Kidney epithelial cell (primary cell): ENCODE measurements at regions not wholly inside any gene's neighbourhood (a gene's known extent, or its start where the extent isn't known, plus 50 kb on each side); places are given as distances from the start of the nearest gene placed in this dataset.
"Not testable (repeated sequence)": the region's sequence is repeated elsewhere in the genome, so short reads cannot be mapped to it uniquely, and the experiment has no call there.

Experiments used
- DNase-seq: peaks from one replicate; pipeline ENCODE4 v3.0.0-alpha.2; 2010; ENCODE audit warnings: low read depth
- H3K27me3 ChIP-seq: 2 replicates; pipeline ENCODE4 v1.6.0; 2011; ENCODE audit warnings: low read length; ENCODE audit not compliant: control insufficient read depth, insufficient read depth
- H3K36me3 ChIP-seq: 2 replicates; pipeline ENCODE4 v1.5.1; 2011; ENCODE audit warnings: low read length; ENCODE audit not compliant: control insufficient read depth, insufficient read depth
- H3K4me3 ChIP-seq: 2 replicates; pipeline ENCODE4 v1.5.1; 2011; ENCODE audit warnings: low read depth, mild to moderate bottlenecking, control low read depth, low read length
- TF ChIP-seq, protein P1 (sequence below): IDR thresholded peaks from 2 replicates; pipeline ENCODE4 v1.5.1; 2011; ENCODE audit warnings: mild to moderate bottlenecking, moderate library complexity, low read length, control low read depth, inconsistent platforms; ENCODE audit not compliant: insufficient read depth, poor library complexity, severe bottlenecking

DNA sequence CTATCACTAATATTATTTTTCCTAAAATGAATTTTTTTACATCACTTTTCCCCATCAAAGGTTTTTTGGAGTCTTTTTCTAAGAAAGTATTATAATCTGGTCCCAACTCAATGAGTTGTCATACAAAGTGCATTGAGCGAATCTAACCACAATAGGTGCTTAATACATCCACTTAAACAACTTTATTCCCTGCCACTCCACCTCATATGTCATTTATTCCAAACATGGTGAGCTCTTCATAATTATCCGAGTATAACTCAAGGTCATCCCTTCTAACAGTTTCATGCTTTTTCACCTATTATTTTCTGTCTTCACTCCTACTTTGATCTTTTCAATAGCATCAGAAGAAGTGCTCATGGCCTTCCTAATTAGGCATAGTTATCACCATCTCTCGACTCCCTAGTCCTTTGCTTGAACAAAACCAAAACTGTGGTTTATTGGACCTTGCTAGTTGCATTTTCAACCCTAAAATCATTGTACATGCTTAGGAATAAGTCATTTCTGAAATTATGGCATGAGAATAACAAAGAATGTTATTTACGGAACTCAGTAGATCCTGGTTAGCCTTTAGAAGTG lies 754.7 kb upstream of the CTNND2 start:
- TF ChIP-seq, protein P1, sequence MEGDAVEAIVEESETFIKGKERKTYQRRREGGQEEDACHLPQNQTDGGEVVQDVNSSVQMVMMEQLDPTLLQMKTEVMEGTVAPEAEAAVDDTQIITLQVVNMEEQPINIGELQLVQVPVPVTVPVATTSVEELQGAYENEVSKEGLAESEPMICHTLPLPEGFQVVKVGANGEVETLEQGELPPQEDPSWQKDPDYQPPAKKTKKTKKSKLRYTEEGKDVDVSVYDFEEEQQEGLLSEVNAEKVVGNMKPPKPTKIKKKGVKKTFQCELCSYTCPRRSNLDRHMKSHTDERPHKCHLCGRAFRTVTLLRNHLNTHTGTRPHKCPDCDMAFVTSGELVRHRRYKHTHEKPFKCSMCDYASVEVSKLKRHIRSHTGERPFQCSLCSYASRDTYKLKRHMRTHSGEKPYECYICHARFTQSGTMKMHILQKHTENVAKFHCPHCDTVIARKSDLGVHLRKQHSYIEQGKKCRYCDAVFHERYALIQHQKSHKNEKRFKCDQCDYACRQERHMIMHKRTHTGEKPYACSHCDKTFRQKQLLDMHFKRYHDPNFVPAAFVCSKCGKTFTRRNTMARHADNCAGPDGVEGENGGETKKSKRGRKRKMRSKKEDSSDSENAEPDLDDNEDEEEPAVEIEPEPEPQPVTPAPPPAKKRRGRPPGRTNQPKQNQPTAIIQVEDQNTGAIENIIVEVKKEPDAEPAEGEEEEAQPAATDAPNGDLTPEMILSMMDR = no peak
- H3K36me3 ChIP-seq = no peaks in the 10 kb centered on the region
- DNase-seq = no peak
- no peaks in the 10 kb centered on the region for H3K27me3 ChIP-seq
- H3K4me3 ChIP-seq = no peak overlapping the region

DNA sequence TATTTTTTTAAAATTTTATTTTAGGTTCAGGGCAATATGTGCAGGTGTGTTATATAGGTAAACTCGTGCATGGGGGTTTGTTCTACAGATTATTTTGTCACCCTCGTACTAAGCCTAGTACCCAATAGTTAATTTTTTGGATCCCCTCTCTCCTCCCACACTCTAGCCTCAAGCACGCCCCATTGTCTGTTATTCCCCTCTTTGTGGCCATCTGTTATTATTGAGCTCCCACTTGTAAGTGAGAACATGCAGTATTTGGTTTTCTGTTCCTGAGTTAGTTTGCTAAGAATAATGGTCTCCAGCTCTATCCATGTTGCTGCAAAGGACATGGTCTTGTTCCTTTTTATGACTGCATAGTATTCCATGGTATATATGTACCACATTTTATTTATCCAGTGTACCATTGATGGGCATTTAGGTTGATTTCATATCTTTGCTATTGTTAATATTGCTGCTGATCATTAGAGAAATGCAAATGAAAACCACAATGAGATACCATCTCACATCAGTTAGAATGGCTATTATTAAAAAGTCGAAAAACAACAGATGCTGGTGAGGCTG lies 753.7 kb upstream of the CTNND2 start:
- H3K4me3 ChIP-seq, H3K36me3 ChIP-seq, DNase-seq, H3K27me3 ChIP-seq: not testable (repeated sequence)

DNA sequence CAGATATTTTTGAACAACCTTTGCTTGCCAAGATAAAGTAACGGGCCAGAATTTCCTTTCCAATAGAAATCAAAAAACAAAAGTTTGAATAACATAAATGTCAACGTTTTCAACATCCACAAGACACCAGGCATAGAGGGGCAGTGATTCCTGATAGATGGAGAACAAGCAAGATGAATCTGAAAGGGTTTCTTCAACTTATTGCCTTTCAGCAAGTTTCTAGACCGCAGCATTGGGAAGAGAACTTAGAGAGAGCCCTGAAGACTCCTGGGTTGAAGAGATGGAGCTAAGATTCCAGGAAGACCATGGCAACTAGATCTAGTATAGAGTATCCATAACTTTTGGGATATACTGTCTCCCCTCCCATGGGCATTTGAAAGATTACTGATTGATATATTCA lies 751.4 kb upstream of the CTNND2 start:
- Histone ChIP-seq H3K36me3 (no peaks in the 10 kb centered on the region), H3K27me3 (no peaks in the 10 kb centered on the region), H3K4me3 (no peak overlapping the region)
- TF ChIP-seq, protein P1 = no peak
- no peak for DNase-seq

DNA sequence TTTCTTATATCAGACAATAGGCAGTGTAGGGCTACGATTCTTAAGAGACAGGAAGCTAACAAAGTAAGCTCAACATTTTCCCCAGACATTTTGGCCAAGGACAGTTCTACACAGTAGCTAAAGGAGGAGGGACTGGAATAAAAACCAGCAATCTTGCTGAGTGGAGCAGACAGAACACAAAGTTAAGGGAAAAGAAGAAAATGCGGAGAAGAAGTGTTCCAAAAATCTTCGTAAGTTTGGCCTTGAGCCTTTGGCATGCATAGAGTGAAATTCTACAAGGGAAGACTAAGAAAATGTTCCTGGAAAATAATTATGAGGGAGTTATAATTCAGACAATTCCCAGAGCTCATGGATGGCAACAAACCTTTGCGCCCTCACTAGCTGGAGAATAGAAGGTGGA lies 748.0 kb upstream of the CTNND2 start:
- TF ChIP-seq, protein P1 = no peak
- Histone ChIP-seq H3K4me3 (no peak overlapping the region), H3K36me3 (no peaks in the 10 kb centered on the region), H3K27me3 (no peaks in the 10 kb centered on the region)
- no peak for DNase-seq

DNA sequence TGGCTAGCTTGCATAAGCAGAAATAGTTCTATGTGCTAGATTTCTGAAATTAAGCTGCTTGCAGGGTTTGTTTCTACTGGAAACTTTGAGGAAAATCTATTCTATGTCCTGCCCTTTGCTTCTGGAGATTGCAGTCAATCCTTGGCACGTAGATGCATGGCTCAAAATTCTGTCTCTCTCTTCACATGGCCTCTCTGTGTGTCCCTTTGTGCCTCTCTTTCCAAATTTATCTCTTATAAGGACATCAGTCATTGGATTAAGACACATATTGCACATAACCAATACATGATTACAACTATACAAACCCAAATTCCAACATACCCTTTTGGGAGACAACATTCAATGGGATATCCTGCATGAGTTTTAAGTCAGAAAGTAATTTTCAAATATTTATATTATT lies 744.3 kb upstream of the CTNND2 start:
- no peak for DNase-seq
- no peak overlapping the region for H3K4me3 ChIP-seq
- TF ChIP-seq, protein P1 = no peak
- H3K36me3 ChIP-seq = no peaks in the 10 kb centered on the region
- no peaks in the 10 kb centered on the region for H3K27me3 ChIP-seq

DNA sequence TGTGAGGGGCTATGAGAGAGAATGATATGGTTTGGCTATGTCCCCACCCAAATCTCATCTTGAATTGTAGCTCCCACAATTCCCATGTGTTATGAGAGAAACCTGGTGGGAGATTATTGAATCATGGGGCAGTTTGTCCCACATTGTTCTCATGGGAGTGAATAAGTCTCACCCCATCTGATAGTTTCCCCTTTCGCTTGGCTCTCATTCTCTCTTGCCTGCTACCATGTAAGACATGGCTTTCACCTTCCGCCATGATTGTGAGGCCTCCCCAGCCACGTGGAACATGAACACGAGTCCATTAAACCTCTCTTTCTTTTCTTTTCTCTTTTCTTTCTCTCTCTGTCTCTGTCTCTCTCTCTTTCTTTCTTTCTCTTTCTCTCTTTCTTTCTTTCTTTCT lies 743.4 kb upstream of the CTNND2 start:
- Histone ChIP-seq H3K36me3 (no peaks in the 10 kb centered on the region), H3K4me3 (no peak overlapping the region), H3K27me3 (no peaks in the 10 kb centered on the region)
- TF ChIP-seq, protein P1 = no peak
- no peak for DNase-seq
